ENCODE measurements at regions not wholly inside any gene's neighbourhood (a gene's known extent, or its start where the extent isn't known, plus 50 kb on each side); places are given as distances from the start of the nearest gene placed in this dataset.

DNA sequence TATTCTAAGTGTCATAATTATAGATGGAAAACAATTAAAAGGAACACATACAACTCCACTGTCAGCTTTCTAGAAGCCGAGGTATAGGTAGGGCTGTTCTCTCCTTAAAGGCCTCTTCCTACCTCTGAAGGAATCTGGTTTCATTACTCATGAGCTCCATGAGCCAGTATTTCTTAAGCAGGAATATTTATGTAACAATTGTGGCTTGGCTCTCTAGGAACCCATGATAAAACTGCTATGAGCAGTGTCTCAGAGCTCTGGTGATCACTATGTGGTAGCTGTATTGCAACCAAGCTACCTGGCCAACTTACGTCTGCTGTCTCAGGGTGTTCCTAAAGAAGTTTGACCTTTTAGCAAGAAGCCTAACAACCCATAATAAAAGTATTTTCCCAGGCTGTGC lies 157.7 kb downstream of the CEP120 start:
- WGBS (ENCODE audit: low lambda C conversion rate), result 46% methylated on average over 2 of the region's 2 CpGs
- Histone ChIP-seq H3K4me1 (ENCODE audit: insufficient read depth, low read length) (no peaks in the 10 kb centered on the region), H3K27ac (ENCODE audit: extremely low read length, insufficient read depth, low read length) (no peak overlapping the region), H3K9me3 (ENCODE audit: low read length) (no peaks in the 10 kb centered on the region), H3K79me2 (ENCODE audit: insufficient read depth, low read length) (no peaks in the 10 kb centered on the region), H3K9ac (ENCODE audit: insufficient read depth, low read depth, low read length) (no peak overlapping the region), H3K27me3 (ENCODE audit: control insufficient read depth in 1 of 2, insufficient read depth in 2 of 2, low read length in 2 of 2) (no peaks in the 10 kb centered on the region), H3K36me3 (replicated peaks in 1 of 2; ENCODE audit: control insufficient read depth in 1 of 2, insufficient read depth in 2 of 2, low read length in 2 of 2) (no peaks in the 10 kb centered on the region), H2AFZ (ENCODE audit: low read length) (no peak overlapping the region), H4K20me1 (ENCODE audit: insufficient read depth, low read length) (no peaks in the 10 kb centered on the region), H3K4me2 (ENCODE audit: low read depth, low read length) (no peak overlapping the region), H3K4me3 (replicated peaks in 1 of 3; ENCODE audit: insufficient read depth in 1 of 3, low read depth in 2 of 3, low read length in 3 of 3) (no peak overlapping the region)
- in situ Hi-C loops (cut with HindIII; ENCODE audit: extremely low pct_ligation_motif_present, low pct_unique_long_range_greater_than_20kb) (no loop called here), intact Hi-C loops (cut with micrococcal nuclease; ENCODE audit: unreplicated experiment) (no loop called here)
- no peak for FAIRE-seq
- ATAC-seq, result no peak
- ChIA-PET CTCF (ENCODE audit: low intra/inter-chr PET ratio, low total read pairs) (no interaction called here), POLR2A (no interaction called here)
- no peak for DNase-seq (ENCODE audit: low spot score)
- no TSS peak for BruUV-seq (replicated peaks)
- no peak for TF ChIP-seq FOSL2 (CRISPR knock-in tag; IDR thresholded peaks at IDR 0.05)
- TF ChIP-seq, protein P1, sequence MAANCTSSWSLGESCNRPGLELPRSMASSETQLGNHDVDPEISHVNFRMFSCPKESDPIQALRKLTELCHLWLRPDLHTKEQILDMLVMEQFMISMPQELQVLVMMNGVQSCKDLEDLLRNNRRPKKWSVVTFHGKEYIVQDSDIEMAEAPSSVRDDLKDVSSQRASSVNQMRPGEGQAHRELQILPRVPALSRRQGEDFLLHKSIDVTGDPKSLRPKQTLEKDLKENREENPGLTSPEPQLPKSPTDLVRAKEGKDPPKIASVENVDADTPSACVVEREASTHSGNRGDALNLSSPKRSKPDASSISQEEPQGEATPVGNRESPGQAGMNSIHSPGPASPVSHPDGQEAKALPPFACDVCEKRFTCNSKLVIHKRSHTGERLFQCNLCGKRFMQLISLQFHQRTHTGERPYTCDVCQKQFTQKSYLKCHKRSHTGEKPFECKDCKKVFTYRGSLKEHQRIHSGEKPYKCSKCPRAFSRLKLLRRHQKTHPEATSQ (CRISPR knock-in tag; IDR thresholded peaks at IDR 0.05; ENCODE audit: borderline replicate concordance), result no peak
- TF ChIP-seq, protein P2, sequence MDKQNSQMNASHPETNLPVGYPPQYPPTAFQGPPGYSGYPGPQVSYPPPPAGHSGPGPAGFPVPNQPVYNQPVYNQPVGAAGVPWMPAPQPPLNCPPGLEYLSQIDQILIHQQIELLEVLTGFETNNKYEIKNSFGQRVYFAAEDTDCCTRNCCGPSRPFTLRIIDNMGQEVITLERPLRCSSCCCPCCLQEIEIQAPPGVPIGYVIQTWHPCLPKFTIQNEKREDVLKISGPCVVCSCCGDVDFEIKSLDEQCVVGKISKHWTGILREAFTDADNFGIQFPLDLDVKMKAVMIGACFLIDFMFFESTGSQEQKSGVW (CRISPR knock-in tag; IDR thresholded peaks at IDR 0.05; ENCODE audit: borderline replicate concordance), result no peak
- TF ChIP-seq, protein P3, sequence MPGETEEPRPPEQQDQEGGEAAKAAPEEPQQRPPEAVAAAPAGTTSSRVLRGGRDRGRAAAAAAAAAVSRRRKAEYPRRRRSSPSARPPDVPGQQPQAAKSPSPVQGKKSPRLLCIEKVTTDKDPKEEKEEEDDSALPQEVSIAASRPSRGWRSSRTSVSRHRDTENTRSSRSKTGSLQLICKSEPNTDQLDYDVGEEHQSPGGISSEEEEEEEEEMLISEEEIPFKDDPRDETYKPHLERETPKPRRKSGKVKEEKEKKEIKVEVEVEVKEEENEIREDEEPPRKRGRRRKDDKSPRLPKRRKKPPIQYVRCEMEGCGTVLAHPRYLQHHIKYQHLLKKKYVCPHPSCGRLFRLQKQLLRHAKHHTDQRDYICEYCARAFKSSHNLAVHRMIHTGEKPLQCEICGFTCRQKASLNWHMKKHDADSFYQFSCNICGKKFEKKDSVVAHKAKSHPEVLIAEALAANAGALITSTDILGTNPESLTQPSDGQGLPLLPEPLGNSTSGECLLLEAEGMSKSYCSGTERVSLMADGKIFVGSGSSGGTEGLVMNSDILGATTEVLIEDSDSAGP (CRISPR knock-in tag; IDR thresholded peaks at IDR 0.05; ENCODE audit: borderline replicate concordance), result no peak
- no peak for TF ChIP-seq SRSF9 (IDR thresholded peaks at IDR 0.05; ENCODE audit: borderline replicate concordance, insufficient read depth, low read depth, low read length, poor library complexity, severe bottlenecking)
